T-helper 1 cell (primary cell): ENCODE measurements at regions not wholly inside any gene's neighbourhood (a gene's known extent, or its start where the extent isn't known, plus 50 kb on each side); places are given as distances from the start of the nearest gene placed in this dataset.
A peak's percentile ranks its signal among the peaks of the same experiment; 100 is the strongest.

Experiments
- DNase-seq, 5 donors: peaks; one replicate each; pipeline ENCODE4 v3.0.0-alpha.2; 2012 to 2020

DNA sequence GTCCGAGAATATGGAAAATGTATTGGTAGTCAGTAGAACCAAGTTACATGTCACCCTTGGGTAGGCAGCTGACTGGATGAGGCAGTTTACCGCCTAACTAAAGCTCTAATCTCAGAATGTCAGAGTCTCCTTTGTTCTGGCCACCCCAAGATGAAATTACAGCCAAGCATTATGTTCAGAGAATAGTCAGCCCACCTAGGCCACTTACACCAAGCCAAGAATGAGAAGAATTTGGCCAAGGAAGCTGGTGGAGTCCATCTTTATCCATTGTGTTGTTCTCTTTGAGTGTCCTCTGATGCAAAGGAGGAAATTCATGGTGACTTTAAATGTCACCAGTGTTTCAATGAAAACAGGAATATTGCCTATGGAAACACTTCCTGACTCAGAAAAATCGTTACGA lies 275.1 kb upstream of the MAP3K1 start:
- DNase-seq = no peak

GRCh38 chr5:56538580-56538979 lies 276.8 kb upstream of the MAP3K1 start:
- DNase-seq = no peak

DNA sequence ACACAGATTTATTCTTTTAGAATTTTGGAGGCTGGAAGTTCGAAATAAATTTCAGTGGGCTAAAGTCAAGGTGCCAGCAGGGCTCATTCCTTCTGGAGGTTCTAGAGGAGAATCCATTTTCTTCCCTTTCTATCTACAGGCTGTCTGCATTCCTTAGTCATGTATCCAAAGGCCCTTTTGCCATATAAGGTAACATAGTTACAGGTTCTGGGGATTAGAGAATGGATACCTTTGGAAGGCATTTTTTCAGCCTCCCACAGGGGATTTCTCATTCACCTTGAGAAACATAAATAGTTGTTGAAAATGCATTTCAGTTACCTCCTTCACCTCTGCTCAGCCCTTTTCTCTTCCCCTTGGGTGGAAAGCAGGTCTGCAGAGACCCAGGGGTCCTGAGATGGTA lies 280.0 kb upstream of the MAP3K1 start:
- DNase-seq = no peak

GRCh38 chr5:56534102-56534829 lies 281.1 kb upstream of the MAP3K1 start:
- peak in 1 of 5 donors; percentile 74 for DNase-seq

- DNase-seq = no peak
These were observed 282.9 kb upstream of the MAP3K1 start for GRCh38 chr5:56532466-56532865.

DNA sequence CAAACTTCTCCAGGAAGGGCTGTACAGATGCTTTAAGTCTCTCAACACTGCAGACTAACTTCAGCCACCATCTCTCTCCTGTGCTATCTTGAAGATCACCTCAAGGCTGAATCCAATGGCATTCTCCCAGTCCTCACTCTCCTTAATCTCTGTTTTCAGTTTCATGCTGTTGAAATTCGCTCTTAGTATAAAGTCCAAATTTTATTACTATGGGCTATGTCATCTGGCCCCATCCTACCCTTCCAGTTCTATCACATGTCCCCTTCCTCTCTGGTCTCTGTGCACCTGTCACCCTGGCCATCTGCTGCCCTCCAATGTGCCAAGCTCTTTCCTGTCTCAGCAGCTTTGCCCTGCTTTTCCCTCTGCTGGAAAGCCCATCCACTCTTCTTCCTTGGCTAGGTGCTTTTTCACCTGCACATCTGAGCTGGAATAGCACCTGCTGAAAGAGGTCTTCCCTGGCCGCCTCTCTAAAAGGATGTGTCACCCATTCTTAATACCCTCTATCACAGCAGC lies 284.7 kb upstream of the MAP3K1 start:
- DNase-seq = no peak

GRCh38 chr5:56529666-56530430 lies 285.5 kb upstream of the MAP3K1 start:
- DNase-seq = no peak

GRCh38 chr5:56527174-56527573 lies 288.2 kb upstream of the MAP3K1 start:
- peak in 1 of 5 donors; percentile 11 for DNase-seq

DNA sequence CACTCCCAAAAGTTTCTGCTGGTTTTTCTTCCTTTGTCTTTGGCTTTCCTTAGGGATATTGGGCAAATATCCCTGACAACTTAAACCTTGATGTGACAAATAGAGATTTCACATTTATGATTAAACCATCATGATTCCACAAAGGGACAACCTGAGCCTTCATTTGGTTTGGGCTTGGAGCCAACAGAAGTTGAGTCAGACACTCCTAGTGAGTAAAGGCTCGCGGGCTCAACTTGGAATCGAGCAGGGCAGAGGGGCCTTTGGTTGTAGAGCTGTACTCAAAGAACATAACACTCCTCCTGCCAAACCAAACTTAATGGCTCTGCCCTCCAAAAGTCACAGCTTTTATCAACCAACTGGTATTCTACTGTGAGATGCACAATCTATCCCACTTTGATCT lies 290.2 kb upstream of the MAP3K1 start:
- DNase-seq = no peak

DNA sequence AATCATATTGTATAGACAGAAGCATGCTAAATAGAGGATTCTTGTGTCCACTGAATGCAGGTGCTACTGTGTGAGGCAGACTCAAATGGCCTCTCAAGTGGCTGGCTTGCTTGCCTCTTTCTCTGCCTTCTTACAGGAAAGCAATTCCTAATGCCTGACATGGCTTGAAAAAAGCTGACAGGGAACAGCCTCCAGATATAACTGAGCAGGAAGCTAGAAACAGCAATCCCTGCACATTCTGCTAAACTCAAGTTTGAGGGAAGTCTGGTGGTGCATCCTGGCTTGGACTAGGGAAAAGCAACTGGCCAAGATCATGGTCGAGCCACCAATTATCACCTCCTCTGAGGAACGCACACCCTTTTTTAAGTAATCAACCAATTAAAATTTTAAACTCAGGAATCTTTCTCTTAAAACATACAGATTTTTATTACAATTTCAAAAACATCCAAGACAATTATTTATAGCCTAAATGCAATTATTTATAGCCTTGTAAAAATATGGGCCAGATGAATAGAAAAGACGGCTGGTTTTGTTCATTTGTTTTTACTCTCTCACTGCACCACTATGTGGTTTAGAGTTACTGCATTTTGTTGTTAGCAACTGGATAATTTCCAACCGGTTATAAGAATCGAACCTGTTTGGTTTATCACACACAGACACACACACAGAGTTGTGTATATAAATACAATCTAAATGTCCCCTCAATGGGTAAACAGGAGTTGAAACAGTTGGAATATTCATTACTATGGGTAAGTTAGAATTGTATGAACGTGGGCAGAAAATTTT lies 290.9 kb upstream of the ANKRD55 start:
- no peak for DNase-seq

- no peak for DNase-seq
These were observed 289.8 kb upstream of the ANKRD55 start for GRCh38 chr5:56522960-56523359.

- no peak for DNase-seq
These were observed 289.0 kb upstream of the ANKRD55 start for GRCh38 chr5:56522169-56522568.

- DNase-seq = no peak
These were observed 288.0 kb upstream of the ANKRD55 start for GRCh38 chr5:56520986-56521730.

DNA sequence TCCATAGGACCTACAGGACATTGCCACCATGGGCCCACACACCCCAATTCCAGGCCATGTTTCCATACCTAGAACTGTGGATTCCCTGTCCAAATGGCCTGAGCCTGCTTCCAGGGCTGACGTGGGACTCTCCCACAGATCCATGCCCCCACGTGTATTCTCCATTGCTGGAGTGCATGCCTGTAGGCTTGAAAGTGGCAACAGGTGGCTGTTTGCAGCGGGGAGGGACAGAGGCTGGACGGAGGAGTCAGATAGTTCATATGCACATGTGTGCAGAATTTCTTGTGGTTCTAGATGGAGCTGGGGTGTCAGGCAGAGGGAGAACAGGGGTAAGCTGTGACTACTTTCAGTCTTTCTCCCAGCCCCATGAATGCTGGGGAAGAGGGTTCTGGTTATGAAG lies 285.7 kb upstream of the ANKRD55 start:
- DNase-seq = no peak

DNA sequence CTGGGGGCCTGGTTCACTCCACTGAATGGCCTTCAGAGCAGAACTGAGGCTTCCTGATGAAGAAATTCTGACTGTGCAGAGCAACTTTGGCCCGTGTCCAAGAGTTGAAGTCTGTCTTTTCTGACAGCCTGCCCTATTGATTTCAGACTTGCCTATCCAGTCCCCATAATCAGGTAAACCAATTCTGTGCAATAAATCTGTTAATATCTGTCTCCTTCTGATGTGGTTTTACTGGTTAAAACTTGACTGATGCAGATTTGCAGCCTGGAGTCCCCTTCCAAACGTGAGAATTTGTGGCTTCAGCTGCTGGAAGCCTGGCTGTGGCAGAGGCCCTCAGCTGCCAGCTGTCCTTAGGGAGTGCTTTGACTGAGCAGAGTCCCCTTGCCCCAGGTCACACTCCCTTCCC lies 283.9 kb upstream of the ANKRD55 start:
- DNase-seq = no peak

GRCh38 chr5:56516441-56516840 lies 283.3 kb upstream of the ANKRD55 start:
- no peak for DNase-seq

- DNase-seq = no peak
These were observed 282.9 kb upstream of the ANKRD55 start for GRCh38 chr5:56516035-56516434.

GRCh38 chr5:56515011-56515410 lies 281.9 kb upstream of the ANKRD55 start:
- no peak for DNase-seq

GRCh38 chr5:56514245-56514644 lies 281.1 kb upstream of the ANKRD55 start:
- no peak for DNase-seq

DNA sequence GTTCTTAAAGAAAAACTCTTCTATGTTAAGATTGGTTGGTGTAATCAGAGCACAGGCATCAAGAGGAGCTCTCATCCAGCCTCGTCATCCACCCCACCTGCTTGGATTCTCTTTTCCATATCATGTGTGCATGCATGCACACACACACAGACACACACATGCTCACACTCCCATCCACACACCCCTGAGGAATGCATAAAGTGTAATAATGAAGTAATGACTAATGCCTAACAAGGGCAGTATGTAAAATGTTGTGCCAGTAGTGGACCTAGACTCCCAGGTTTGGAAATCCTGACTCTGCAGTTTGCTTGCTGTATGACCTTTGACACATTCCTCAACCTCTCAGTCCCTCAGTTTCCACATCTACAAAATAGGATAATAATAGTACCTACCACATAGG lies 280.0 kb upstream of the ANKRD55 start:
- DNase-seq = no peak

DNA sequence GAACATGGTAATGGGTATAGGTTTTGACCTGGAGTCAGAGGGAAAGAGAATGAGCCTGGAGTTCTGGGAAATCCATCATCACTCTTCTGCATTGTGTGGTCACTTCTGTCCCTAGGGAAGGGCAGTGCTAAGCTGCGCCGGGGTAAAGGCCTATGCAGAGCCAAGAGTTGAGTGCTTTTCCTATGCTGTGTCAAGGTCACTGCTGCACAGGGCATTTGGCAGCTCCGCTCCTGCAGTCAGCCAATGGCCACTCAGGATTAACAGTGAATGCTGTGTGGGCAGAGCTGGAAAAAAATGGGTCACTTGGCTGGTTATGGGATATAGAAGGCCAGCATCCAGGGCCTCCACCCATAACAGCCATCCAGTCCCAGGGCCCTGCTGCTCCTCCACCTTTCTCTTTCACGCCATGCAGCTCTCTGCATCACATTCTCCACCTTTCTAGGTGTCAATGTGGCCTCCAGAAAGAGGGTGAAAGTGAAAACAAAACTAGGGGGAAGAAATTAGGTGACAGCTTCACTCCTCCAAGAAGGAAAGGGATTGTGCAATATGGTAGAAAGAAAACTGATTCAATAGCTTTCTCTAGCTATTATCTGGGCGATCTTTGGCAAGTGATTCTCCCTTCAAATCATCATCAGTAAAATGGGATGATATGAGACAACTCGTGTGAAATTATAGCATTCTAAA lies 279.3 kb upstream of the ANKRD55 start:
- DNase-seq = peak in 1 of 5 donors; percentile 23

DNA sequence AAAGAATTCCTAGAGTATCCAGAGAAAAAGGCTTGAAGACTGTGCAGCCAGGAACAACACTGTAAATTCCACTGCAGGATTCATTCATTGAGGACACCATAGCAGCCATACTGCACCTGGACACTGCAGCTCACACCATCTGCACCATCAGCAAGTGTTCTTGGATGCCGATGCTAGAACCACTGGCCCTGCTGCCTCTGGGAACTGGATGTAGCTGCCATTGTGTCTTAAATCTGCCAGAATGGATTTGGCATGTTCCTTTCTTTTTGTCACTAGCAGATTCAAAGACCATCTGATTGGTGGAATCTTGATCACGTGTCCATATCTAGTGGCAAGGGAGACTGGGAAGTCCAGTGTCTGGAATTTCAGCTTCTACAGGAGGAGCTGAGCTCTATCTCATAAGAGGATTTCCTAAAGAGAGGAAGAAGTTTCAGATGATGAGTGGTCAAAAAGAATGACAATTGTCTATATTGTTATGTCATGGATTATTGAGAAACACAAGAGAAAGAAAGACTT lies 278.3 kb upstream of the ANKRD55 start:
- DNase-seq = no peak
